Activated naive CD8-positive, alpha-beta T cell (primary cell): ENCODE measurements at regions not wholly inside any gene's neighbourhood (a gene's known extent, or its start where the extent isn't known, plus 50 kb on each side); places are given as distances from the start of the nearest gene placed in this dataset.

Experiments
- H3K27ac Mint-ChIP-seq: one replicate; pipeline ENCODE4 v1.8.0; 2021; ENCODE audit warnings: mixed read lengths
- H3K27me3 Mint-ChIP-seq: one replicate; pipeline ENCODE4 v1.8.0; 2021; ENCODE audit warnings: mixed read lengths
- H3K36me3 Mint-ChIP-seq: one replicate; pipeline ENCODE4 v1.8.0; 2021; ENCODE audit warnings: mixed read lengths
- H3K4me1 Mint-ChIP-seq: one replicate; pipeline ENCODE4 v1.8.0; 2021; ENCODE audit warnings: low read depth, mixed read lengths
- H3K4me3 Mint-ChIP-seq: one replicate; pipeline ENCODE4 v1.8.0; 2021; ENCODE audit warnings: mild to moderate bottlenecking, mixed read lengths
- H3K9me3 Mint-ChIP-seq: one replicate; pipeline ENCODE4 v1.8.0; 2021; ENCODE audit warnings: low read depth, mixed read lengths

DNA sequence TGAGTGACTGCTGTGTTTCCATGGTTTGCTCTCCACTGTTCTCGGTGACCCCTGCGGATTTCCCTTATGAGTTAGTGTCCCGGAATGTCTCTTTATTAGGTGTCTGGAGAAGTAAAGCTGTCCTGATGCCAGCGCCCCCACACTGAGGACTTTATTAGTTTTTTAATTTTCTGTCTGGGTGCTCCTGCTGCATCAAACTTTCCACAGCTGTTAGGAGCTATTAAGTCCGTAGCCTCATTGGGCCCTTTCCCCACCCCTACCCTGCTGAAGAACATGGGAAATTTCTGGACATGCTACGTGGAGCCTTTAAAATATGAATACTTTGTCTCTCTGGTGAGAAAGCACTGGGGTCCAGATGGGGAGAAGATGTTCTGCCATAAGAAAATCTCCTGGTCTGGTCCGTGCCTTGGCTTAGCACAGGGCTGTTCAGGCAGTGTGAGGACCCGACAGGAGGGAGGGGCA lies 161.7 kb upstream of the HES1 start:
- no peaks in the 10 kb centered on the region for H3K9me3 Mint-ChIP-seq
- no peak overlapping the region for H3K4me3 Mint-ChIP-seq
- H3K4me1 Mint-ChIP-seq, result peaks cover 9% of the 10 kb centered on the region
- no peaks in the 10 kb centered on the region for H3K36me3 Mint-ChIP-seq
- H3K27me3 Mint-ChIP-seq, result peaks cover 15% of the 10 kb centered on the region
- H3K27ac Mint-ChIP-seq, result no peak overlapping the region

DNA sequence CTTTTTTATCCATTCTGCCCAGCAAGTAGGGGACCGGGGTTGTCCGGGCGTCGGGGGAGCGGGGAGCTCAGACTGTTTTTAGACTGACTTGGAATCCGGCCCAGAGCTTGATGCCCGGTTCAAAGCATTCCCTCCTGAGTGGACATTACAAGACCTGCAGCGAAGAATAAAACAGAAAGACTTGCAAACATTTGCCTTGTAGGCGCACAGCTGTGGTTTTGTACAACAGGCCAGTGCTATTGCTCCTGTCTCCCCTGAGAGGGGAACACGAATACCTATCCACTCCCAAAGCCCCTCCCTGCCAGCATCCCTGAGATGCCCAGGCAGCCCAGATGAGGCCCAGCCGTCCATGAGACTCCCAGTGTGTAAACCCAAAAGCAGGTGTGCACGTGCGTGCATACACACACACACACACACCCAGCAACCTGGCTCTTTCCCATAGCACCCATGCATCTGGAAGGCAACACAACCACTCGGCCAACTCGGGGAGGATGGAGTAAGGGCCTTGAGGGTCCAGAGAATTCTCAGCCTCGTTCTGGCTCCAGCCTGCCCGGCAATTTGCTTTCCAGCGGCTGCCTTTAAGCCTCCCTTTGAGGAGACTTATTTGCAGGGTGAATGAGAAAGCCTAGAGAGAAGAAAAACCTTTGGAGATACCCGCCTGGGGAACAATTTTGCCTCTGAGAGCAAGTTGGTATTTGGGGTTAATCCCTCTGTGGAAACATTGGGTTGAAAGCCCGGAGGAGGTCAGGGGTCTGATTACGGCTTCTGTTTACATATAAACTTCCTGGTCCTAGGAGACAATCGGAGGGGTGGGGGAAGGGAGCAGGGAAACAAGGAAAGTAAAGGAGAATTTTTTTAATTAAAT lies 161.0 kb upstream of the HES1 start:
- no peaks in the 10 kb centered on the region for H3K9me3 Mint-ChIP-seq
- no peak overlapping the region for H3K27ac Mint-ChIP-seq
- no peak overlapping the region for H3K4me3 Mint-ChIP-seq
- H3K36me3 Mint-ChIP-seq, result no peaks in the 10 kb centered on the region
- H3K4me1 Mint-ChIP-seq, result peaks cover 9% of the 10 kb centered on the region
- H3K27me3 Mint-ChIP-seq, result peaks cover 9% of the 10 kb centered on the region

DNA sequence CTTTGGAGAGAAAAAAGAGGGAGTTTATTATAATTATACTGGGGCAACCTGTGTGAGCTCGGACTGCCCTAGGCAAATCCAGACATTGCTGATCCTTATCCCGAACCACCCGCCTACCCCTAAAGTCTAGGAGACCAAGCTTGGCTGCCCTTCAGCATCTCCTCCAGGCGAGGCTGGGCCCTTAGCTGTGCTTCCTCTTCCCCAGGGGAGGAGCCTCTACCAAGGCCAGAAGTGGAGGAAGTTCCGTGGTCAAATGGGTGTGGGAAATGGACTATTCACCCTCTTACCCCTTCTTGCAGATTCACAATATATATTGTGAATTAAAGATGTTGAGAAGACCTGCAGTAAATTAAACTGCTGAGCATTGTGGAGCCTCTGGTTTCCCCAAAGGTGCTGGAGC lies 158.3 kb upstream of the HES1 start:
- peaks cover 5% of the 10 kb centered on the region for H3K27me3 Mint-ChIP-seq
- no peak overlapping the region for H3K27ac Mint-ChIP-seq
- no peaks in the 10 kb centered on the region for H3K36me3 Mint-ChIP-seq

DNA sequence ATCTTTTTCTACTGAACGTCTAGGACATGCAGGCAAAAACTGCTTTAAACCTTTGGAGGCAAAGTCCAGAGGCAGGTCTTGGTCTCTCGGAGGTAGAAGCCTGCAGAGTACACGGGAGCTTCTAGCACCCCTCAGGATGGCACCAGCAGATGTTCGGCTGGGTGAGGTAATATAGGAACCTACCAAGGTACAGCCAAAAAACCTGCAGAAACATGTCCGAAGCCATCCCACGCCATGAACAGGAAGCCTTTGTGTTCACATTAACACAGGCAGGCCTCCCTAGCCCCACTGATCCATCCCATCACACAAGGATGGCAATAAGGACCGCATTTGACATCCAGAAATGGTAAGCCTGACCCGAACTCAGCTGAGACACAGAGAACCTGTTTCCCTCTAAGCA lies 157.9 kb upstream of the HES1 start:
- Mint-ChIP-seq H3K4me1 (no peaks in the 10 kb centered on the region), H3K27ac (no peak overlapping the region), H3K4me3 (no peak overlapping the region), H3K9me3 (no peaks in the 10 kb centered on the region), H3K27me3 (peaks cover 5% of the 10 kb centered on the region), H3K36me3 (no peaks in the 10 kb centered on the region)

More for the DNA sequence above, 158.3 kb upstream of the HES1 start:
- Mint-ChIP-seq H3K4me3 (no peak overlapping the region), H3K9me3 (no peaks in the 10 kb centered on the region), H3K4me1 (no peaks in the 10 kb centered on the region)

DNA sequence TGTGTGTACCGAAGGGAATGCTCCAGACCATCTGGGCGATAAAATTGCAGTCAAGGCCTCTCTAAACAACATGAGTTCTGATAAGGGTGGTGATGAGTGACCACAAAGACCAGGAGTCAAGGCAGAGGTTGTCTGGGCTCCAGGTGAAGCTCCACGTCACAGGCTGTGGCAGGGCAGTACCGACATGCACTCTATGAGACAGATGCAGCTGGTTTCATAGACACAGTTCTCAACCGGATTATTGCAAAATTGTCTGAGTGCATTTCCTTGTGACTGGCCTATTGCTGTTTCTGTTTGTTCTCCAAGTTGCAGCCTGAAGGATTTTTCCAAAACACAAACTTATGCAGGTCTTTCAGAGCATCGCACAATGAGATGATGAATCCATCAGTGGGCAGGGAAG lies 157.5 kb upstream of the HES1 start:
- Mint-ChIP-seq H3K9me3 (no peaks in the 10 kb centered on the region), H3K4me3 (no peak overlapping the region), H3K27ac (no peak overlapping the region), H3K4me1 (no peaks in the 10 kb centered on the region), H3K36me3 (no peaks in the 10 kb centered on the region), H3K27me3 (peaks cover 5% of the 10 kb centered on the region)

DNA sequence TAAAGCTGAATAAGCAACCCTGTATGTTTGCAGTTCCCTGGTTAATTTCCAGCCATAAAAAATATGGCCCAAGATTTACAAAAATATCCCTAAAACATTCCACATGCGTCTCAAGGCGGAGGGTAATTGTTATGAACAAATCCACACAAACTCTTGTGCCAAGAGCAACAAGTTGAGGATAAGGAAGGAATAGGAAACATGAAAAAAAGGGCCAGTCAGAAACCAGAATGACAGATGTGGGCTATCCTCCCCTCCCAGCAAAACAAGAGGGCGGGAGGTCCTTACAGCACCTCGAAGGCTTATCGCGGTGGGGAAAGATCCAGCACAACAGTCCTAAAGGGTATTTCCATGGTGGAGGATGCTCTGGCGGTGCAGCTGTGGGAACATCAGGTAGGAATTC lies 155.6 kb upstream of the HES1 start:
- Mint-ChIP-seq H3K4me3 (no peak overlapping the region), H3K27ac (no peak overlapping the region), H3K27me3 (peaks cover 2% of the 10 kb centered on the region), H3K4me1 (no peaks in the 10 kb centered on the region), H3K9me3 (no peaks in the 10 kb centered on the region), H3K36me3 (no peaks in the 10 kb centered on the region)

DNA sequence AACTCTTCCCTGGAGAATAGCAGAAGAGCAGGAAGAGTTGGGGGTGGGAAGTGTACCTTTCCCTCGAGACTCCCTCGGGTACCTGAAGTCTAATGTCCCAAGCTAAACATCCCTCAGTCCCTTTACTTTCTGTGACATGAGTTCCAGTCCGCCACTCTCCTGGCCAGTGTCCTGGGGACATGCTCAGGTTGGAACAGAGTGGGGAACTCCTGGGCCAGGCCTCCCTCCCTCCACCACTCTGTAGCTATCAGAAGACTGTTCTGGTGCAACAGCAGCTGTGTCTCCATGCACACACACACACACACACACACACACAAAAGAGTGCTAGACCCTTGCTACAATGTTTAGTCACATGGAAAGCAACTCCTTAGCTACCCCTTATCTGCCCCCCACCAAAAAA lies 155.0 kb upstream of the HES1 start:
- peaks cover 2% of the 10 kb centered on the region for H3K27me3 Mint-ChIP-seq
- no peaks in the 10 kb centered on the region for H3K36me3 Mint-ChIP-seq
- no peak overlapping the region for H3K27ac Mint-ChIP-seq
- no peaks in the 10 kb centered on the region for H3K4me1 Mint-ChIP-seq
- H3K9me3 Mint-ChIP-seq, result no peaks in the 10 kb centered on the region
- H3K4me3 Mint-ChIP-seq, result no peak overlapping the region

DNA sequence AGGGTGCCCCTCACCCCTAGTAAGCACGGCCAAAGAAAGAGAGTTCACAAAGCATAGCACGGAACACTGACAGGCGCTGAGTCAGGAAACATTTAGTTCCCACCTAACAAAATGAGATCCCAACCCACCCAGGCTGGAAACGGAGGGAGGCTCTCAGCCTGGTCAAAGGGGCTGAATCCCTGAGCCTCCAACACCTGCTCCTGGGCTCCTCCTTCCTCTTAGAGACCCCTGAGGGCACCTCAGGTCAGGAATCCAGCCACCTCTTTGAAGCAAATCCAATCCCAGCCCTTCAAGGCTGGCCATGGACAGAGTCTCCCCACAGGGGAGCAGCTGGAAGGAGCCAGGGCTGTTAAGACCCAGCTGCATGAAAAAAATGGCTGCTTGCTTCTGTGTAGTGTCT lies 154.4 kb upstream of the HES1 start:
- Mint-ChIP-seq H3K4me3 (no peak overlapping the region), H3K36me3 (no peaks in the 10 kb centered on the region), H3K27me3 (peaks cover 2% of the 10 kb centered on the region), H3K27ac (no peak overlapping the region), H3K4me1 (no peaks in the 10 kb centered on the region), H3K9me3 (no peaks in the 10 kb centered on the region)

DNA sequence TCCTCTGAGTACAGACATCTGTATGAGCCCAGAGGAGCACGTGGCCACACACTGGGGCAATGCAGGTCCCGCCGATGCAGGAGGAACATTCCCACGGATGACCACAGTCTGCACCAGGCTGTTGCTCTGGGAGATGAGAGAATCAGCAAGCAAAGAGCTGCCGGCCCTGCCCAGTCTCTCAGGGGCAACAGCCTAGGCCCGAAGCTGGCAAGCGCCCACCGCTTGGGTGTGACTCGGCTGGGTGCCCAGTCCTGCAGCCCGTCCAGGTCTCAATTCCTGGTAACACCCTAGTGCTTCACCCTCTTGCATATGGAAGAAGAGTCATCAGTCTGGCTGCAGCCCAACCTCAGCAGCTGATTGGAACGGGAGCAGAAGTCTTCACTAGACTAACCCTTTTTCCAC lies 153.7 kb upstream of the HES1 start:
- H3K4me3 Mint-ChIP-seq, result no peak overlapping the region
- H3K4me1 Mint-ChIP-seq, result no peaks in the 10 kb centered on the region
- H3K9me3 Mint-ChIP-seq, result no peaks in the 10 kb centered on the region
- no peak overlapping the region for H3K27ac Mint-ChIP-seq
- H3K36me3 Mint-ChIP-seq, result no peaks in the 10 kb centered on the region
- peaks cover 4% of the 10 kb centered on the region for H3K27me3 Mint-ChIP-seq

DNA sequence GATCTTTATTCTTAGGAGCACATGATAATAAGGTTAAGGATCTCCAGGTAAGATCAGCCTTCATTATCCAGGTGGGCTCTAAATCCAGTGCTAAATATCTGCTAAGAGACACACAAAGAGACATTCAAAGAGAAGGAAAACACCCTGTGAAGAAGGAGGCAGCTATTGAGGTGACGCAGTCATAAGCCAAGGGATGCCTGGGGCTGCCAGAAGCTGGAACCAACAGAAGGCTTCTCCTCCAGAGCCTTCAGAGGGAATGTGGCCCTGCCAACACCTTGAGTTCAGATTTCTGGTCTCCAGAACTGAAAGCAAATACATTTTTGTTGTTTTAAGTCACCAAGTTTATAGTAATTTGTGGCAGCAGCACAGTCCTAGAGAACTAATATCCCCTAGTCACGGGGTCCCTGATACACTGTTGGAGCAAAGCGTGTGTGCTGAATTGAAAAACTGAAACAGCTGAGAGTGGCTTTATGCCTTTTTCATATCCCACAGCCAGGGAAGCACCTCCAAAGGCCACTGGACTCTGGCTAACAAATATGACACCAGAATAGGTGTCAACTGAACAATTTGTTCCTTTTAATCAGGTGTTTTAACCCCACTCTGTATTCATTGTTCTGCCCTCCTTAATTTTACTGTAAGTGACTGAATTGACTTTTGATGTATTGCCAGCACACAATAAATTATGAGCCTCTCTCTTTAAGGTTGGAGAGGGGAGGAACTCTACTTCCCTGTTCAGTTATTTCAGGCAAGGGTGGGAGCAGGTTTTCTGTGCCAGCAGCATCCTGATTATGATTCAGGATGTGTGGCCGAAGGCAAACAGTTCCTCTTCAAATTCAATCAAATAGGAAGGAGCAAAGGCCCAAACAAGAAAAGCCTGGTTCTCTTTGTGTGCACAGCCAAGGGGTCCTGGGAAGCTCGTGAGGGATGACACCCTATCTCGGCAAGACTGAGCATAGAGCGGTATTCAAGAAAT lies 151.8 kb upstream of the HES1 start:
- H3K27ac Mint-ChIP-seq, result no peak overlapping the region

DNA sequence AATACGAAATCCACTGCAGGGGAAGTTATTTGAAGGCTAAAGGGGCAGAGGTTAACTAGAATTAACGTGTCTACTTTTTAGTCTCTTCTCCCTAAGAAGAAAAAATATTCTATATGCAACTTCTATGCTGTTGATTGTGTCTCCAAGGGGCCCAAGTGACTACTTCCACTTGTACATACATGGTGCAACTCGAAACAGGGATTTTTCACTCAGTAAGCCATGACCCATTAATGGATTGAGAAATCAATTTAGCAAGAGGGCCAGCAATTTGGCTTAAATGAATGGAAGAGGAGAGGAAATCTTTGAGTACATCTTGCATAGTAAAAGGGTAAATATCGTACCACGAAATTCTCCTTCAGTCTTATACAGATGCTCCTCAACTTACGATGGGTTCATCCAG lies 151.1 kb upstream of the HES1 start:
- peaks cover 4% of the 10 kb centered on the region for H3K27me3 Mint-ChIP-seq
- H3K9me3 Mint-ChIP-seq, result no peaks in the 10 kb centered on the region
- no peak overlapping the region for H3K4me3 Mint-ChIP-seq
- H3K27ac Mint-ChIP-seq, result no peak overlapping the region
- H3K4me1 Mint-ChIP-seq, result no peaks in the 10 kb centered on the region
- H3K36me3 Mint-ChIP-seq, result peaks cover 2% of the 10 kb centered on the region

More for the DNA sequence above, 151.8 kb upstream of the HES1 start:
- Mint-ChIP-seq H3K36me3 (no peaks in the 10 kb centered on the region), H3K4me3 (no peak overlapping the region), H3K9me3 (no peaks in the 10 kb centered on the region), H3K27me3 (peaks cover 4% of the 10 kb centered on the region), H3K4me1 (no peaks in the 10 kb centered on the region)

DNA sequence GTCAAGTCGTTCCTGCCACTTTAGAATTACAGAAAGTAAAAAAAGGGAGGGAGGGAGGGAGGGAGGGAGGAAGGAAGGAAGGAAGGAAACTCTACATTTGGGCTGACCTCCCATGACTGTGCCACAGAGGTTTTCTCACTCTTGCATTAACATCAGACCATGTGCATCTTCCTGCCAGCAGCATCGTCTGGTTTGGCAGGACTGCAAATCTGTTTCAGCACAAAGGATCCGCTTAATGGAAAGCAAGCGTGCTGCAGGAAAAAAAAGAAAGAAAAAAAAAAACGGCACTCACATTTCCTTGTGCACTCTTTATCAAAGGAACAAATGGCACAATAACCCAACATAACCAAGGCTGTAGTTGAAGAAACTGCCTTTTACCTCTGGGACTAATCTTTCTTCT lies 148.8 kb upstream of the HES1 start:
- H3K27me3 Mint-ChIP-seq, result peaks cover 2% of the 10 kb centered on the region
- no peaks in the 10 kb centered on the region for H3K9me3 Mint-ChIP-seq
- H3K27ac Mint-ChIP-seq, result no peak overlapping the region
- peaks cover 3% of the 10 kb centered on the region for H3K36me3 Mint-ChIP-seq
- no peak overlapping the region for H3K4me3 Mint-ChIP-seq
- no peaks in the 10 kb centered on the region for H3K4me1 Mint-ChIP-seq

DNA sequence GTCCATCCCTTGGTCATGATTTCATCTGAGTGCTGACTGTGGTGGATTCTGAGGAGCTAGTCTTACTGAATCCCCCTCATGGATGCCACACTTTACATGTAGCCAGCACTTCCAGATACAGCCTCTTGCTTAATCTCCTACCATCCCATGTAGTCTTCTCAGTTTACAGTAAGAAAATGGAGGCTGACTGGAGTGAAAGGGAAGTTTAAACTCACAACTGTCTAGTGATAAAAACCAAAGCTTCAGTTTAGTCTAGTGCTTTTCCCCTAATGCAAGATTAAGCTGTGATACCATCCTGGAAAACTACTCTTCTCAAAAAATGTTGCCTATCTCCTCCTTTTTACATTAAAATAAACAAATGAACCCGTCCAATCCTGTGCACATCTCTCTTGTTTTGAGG lies 146.8 kb upstream of the HES1 start:
- H3K4me1 Mint-ChIP-seq, result no peaks in the 10 kb centered on the region
- peaks cover 3% of the 10 kb centered on the region for H3K36me3 Mint-ChIP-seq
- no peaks in the 10 kb centered on the region for H3K9me3 Mint-ChIP-seq
- no peak overlapping the region for H3K4me3 Mint-ChIP-seq
- peaks cover 4% of the 10 kb centered on the region for H3K27me3 Mint-ChIP-seq
- no peak overlapping the region for H3K27ac Mint-ChIP-seq

DNA sequence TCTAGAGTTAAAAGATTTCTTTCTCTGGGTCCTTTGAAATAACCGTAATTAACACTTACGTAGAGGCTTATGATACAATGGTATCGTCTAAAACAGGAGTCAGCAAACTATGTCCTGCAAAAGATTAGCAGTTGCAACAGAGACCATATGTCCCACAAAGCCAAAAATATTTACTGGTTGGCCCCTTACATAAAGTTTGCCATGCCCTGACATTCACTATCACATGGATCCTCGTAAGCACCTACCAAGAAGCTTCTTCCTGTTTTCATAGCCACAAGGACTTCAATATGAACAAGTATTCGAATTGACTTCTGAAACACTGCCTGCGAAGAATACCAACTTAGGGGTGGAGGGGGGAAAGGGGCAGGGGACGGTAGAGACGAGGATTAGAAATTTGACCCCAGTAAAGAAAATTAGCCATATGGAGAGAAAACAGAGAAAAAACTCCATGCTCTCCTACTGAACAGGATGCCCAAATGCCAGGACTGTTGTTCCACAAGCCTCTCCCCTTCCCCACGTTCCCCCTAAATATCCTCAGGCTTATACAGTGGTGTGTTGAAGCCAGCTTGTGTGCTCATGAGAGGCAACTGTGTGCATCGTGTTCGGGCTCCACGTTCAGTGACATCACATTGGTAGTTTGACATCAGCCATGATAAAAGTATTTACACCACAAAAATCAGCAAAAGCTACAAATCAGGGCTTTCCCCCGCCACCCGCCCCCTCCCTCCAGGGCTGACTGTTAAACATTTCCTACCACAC lies 144.1 kb upstream of the HES1 start:
- Mint-ChIP-seq H3K4me3 (no peak overlapping the region), H3K27me3 (peaks cover 2% of the 10 kb centered on the region), H3K9me3 (no peaks in the 10 kb centered on the region)

More for the DNA sequence above, 144.1 kb upstream of the HES1 start:
- Mint-ChIP-seq H3K36me3 (peaks cover 3% of the 10 kb centered on the region), H3K4me1 (no peaks in the 10 kb centered on the region), H3K27ac (no peak overlapping the region)
